GM13977 (cell line): ENCODE measurements at regions not wholly inside any gene's neighbourhood (a gene's known extent, or its start where the extent isn't known, plus 50 kb on each side); places are given as distances from the start of the nearest gene placed in this dataset.
"Not testable (repeated sequence)": the region's sequence is repeated elsewhere in the genome, so short reads cannot be mapped to it uniquely, and the experiment has no call there.

ENCODE experiments used
- DNase-seq: peaks from one replicate; pipeline ENCODE4 v3.0.0; 2012; ENCODE audit warnings: low spot score
- CTCF ChIP-seq: IDR thresholded peaks from 2 replicates; pipeline ENCODE4 v1.5.1; 2012; ENCODE audit warnings: mild to moderate bottlenecking, control low read depth; ENCODE audit not compliant: insufficient read depth; ENCODE audit errors: extremely low read depth, missing control alignments
- in situ Hi-C: fragments of 300-500 bp; cut with MboI; formaldehyde crosslinking; loops from one replicate; pipeline ENCODE4 v1.12.0; 2022; ENCODE audit warnings: low sequenced_read_pairs, low pct_unique_long_range_greater_than_20kb, mixed read lengths, inconsistent platforms; ENCODE audit not compliant: unreplicated experiment

- in situ Hi-C loops, result no loop called here
- TF ChIP-seq CTCF, result no peak
- DNase-seq, result no peak
These were observed 809.4 kb upstream of the EYS start for GRCh38 chr6:66516377-66516776.

GRCh38 chr6:66508433-66508832 is 801.4 kb upstream of the EYS start:
- DNase-seq, result no peak
- in situ Hi-C loops, result no loop called here
- no peak for TF ChIP-seq CTCF

GRCh38 chr6:66499851-66500250 is 792.8 kb upstream of the EYS start:
- DNase-seq, result no peak
- TF ChIP-seq CTCF, result no peak
- in situ Hi-C loops, result no loop called here

GRCh38 chr6:66496659-66497058 is 789.6 kb upstream of the EYS start:
- TF ChIP-seq CTCF, result peak; percentile 43
- in situ Hi-C loops, result no loop called here
- peak; percentile 4 for DNase-seq

GRCh38 chr6:66494643-66495042 is 787.6 kb upstream of the EYS start:
- DNase-seq, in situ Hi-C loops: not testable (repeated sequence)

- DNase-seq, result no peak
- no peak for TF ChIP-seq CTCF
- in situ Hi-C loops, result no loop called here
These were observed 782.4 kb upstream of the EYS start for GRCh38 chr6:66489269-66489987.

GRCh38 chr6:66481216-66481615 is 774.2 kb upstream of the EYS start:
- in situ Hi-C loops, result no loop called here
- TF ChIP-seq CTCF, result no peak
- no peak for DNase-seq
